AG10803 (cell line): ENCODE measurements at regions not wholly inside any gene's neighbourhood (a gene's known extent, or its start where the extent isn't known, plus 50 kb on each side); places are given as distances from the start of the nearest gene placed in this dataset.

Source experiments
- DNase-seq: peaks from one replicate; pipeline ENCODE4 v3.0.0; 2010; ENCODE audit warnings: low read depth
- H3K4me3 ChIP-seq: 2 replicates; pipeline ENCODE4 v1.5.1; 2011; ENCODE audit warnings: mild to moderate bottlenecking, low read length, control low read depth
- TF ChIP-seq, protein P1 (sequence below): conservative IDR thresholded peaks from 2 replicates; pipeline ENCODE4 v1.5.1; 2011; ENCODE audit warnings: mild to moderate bottlenecking, low read length, control low read depth, inconsistent platforms

DNA sequence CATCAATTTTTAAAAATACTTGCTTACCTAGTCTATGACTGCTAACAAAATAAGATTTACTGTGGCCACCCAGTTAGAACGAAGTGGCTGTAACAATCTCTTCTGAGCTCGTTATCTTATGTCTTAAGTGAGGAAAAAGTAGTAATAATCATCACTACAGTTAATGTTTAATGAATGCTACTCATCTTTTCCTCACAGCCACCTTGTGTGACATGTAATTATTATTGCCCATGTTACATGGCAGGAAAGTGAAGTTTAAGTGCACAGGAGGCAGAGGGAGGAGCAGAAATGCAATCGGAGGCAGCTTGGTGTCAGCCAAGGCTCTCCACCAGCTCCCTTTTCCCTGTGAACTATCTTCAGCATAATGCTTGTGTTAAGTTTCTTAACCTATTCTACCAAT, 260.3 kb downstream of the B3GLCT start:
- no peak overlapping the region for H3K4me3 ChIP-seq
- TF ChIP-seq, protein P1, sequence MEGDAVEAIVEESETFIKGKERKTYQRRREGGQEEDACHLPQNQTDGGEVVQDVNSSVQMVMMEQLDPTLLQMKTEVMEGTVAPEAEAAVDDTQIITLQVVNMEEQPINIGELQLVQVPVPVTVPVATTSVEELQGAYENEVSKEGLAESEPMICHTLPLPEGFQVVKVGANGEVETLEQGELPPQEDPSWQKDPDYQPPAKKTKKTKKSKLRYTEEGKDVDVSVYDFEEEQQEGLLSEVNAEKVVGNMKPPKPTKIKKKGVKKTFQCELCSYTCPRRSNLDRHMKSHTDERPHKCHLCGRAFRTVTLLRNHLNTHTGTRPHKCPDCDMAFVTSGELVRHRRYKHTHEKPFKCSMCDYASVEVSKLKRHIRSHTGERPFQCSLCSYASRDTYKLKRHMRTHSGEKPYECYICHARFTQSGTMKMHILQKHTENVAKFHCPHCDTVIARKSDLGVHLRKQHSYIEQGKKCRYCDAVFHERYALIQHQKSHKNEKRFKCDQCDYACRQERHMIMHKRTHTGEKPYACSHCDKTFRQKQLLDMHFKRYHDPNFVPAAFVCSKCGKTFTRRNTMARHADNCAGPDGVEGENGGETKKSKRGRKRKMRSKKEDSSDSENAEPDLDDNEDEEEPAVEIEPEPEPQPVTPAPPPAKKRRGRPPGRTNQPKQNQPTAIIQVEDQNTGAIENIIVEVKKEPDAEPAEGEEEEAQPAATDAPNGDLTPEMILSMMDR, result no peak
- DNase-seq, result no peak

DNA sequence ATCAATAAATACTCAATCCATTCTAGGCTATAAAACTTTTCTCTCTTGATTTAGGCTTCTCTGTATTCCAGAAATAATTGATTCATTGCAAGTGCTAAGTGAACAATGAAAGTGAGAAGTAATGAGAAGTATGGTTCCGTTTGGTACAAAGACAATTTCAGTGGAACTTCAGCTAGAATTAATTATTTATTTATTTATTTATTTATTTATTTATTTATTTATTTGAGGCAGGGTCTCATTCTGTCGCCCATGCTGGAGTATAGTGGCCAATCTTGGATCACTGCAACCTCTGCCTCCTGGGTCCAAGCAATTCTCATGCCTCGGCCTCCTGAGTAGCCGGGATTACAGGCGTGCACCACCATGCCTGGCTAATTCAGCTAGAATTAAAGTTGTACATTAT, 262.1 kb downstream of the B3GLCT start:
- TF ChIP-seq, protein P1, result no peak

DNA sequence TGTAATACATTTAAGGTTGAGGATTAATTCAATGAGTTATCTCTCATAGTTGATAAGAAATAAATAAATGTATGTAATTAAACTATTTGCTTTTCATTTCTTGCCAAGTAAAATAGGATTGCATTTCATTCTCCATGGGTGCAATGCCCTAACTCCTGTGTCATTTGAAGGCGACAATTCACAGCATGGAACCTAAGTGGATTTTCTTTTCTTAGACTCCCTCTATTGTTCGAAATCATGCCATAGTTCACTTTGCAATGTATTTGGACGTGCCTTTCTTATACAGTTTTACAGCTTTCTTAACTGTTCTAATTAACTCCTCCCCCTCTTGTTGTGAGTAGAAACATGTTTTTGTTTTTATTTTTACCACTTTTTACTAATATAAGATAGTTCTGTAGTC, 263.0 kb downstream of the B3GLCT start:
- no peak overlapping the region for H3K4me3 ChIP-seq
- TF ChIP-seq, protein P1, result no peak
- no peak for DNase-seq

More for the DNA sequence above, 262.1 kb downstream of the B3GLCT start:
- DNase-seq, result no peak
- H3K4me3 ChIP-seq, result no peak overlapping the region

DNA sequence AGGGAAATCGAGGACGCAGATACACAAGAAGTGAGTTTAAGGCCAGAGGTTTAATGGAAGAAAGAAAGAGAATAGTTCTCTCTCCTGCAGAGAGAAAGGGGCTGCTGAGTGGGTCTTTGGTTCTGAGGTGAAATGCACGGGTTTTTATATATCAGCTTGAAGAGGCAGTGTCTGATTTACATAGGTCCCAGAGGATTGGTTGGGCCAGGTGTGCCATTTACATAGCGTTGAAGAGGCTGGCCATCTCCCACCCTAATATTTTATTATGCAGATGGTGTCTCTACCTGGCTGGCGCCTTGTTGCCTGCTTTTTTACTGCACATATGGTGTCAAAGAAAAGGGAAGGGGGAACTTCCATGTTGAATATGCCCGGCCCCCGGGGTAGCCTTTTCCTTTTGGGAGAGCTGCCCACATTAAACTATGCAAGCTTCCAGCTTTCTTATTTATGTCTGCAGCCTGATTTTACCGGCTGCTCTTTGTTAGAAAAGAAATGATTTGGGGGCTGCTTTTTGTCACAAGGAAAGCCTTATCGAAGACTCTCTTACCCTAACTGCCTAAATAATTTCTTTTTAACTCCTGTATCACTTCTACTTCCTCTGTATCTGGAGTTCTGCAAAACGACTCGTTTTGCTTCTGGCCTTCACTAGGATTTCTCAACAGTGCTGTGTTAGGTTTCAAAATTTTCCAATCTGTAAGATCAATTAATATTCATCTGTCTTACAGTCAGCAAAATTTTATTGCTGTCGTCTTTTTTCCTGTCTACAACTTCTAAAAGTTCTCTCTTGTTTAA, 268.5 kb downstream of the B3GLCT start:
- TF ChIP-seq, protein P1, result no peak
- DNase-seq, result no peak
- no peak overlapping the region for H3K4me3 ChIP-seq

DNA sequence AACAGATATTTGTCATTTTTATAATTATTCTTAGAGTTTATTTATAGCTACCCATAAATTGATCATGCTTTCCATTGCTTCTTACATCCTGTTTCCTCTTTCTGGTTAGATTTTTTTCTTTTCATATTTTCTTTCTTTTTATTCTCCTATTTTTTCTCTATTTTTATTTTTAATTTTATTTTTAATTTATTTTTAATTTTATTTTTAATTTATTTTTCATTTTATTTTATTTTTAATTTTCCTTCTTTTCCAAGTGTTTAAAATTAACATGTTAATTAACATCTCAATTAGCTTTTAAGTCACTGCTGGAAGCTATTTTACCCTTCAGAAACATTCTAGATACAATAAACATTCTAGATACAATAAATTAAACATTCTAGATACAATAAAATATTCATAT, 269.6 kb downstream of the B3GLCT start:
- no peak overlapping the region for H3K4me3 ChIP-seq
- TF ChIP-seq, protein P1, result no peak
- DNase-seq, result no peak

DNA sequence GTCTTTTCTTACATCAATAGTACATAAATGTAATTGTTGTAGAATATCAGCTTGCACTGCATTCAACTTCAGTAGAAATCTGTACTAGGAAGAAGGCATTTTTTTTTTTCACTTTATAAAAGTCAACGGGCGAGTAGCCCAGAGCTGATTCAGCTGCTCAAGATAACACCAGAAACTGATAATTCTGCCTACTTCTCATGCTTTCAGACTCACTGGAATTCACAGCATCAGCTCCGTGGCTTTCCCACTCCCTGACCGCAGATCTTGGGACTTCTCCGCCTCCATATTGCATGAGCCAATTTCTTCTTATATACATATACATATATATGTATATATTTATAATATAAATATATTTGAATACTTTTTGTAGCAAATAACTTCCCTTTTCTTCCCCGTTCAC, 263.1 kb upstream of the RXFP2 start:
- peak; percentile 65 for DNase-seq
- no peak overlapping the region for H3K4me3 ChIP-seq
- TF ChIP-seq, protein P1, result no peak

DNA sequence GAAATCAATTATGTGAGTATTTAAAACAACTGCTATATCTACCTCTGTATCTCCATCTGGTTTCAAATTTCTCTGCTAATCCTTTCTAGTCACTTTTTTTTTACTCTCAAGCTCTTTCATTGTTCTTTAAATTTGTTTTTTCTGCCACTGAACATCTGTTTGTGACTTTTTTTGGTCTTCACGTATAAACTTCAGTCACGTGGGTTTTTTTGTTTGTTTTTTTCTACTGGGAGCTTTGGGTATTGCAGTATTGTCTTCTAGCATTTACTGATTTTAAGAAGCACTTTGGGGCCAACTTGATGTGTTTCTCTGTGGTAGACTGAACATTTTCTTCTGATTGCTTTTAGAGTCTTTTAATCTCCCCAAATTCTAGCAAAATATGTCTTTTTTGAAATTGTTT, 262.6 kb upstream of the RXFP2 start:
- no peak for DNase-seq
- H3K4me3 ChIP-seq, result no peak overlapping the region
- TF ChIP-seq, protein P1, result peak; percentile 15
